K562 (cell line): ENCODE measurements at regions not wholly inside any gene's neighbourhood (a gene's known extent, or its start where the extent isn't known, plus 50 kb on each side); places are given as distances from the start of the nearest gene placed in this dataset.

ENCODE experiments used
- ATAC-seq: fragments of 200-7000 bp; cut with Tn5 transposase; 3 replicates; pipeline ENCODE4 v1.9.1; 2020; ENCODE audit warnings: moderate library complexity
- BruUV-seq: library from RNA; stranded (reverse); fragments of 400-500 nt; replicated peaks from 2 replicates; lab custom pipeline; 2021; lab: Mats Ljungman, UMichigan
- CTCF ChIA-PET: fragments of 300-600 bp; formaldehyde crosslinking; extraction: SDS; loops from one replicate; lab custom pipeline; 2021; ENCODE audit warnings: low intra/inter-chr PET ratio; lab: Yijun Ruan, JAX
- POLR2A ChIA-PET: fragments of 300-600, 350-650 bp; sonication (Branson Sonifier 250); formaldehyde crosslinking; extraction: SDS; loops from one replicate; lab custom pipeline; 2021; ENCODE audit warnings: antibody characterized with exemption, inconsistent platforms; lab: Yijun Ruan, JAX
- DNase-seq, 4 experiments: peaks; one replicate each; pipeline versions ENCODE4 v3.0.0 to v3.0.0-alpha.2; 2011 to 2018; ENCODE audit warnings: low spot score in 3 of 4, mixed read lengths in 3 of 4; ENCODE audit errors: extremely low read depth in 1 of 4
- FAIRE-seq: peaks from 2 replicates; lab custom pipeline; 2011; peaks lifted over from hg19 to GRCh38; lab: Jason Lieb, UNC
- H2AFZ ChIP-seq: 2 replicates; pipeline ENCODE4 v1.6.0; 2011; ENCODE audit warnings: low read depth, low read length, control low read depth, inconsistent platforms
- H3K27ac ChIP-seq: fragments of 200-600 bp; 3 replicates; pipeline ENCODE4 v1.8.0; 2011; ENCODE audit warnings: low read depth, mild to moderate bottlenecking, control low read depth, inconsistent platforms, low read length, moderate library complexity, mixed read lengths; ENCODE audit errors: extremely low read depth
- H3K27me3 ChIP-seq, 2 experiments: fragments of 300-600 bp in 1 of 2; 2 replicates in 1 of 2; 3 replicates in 1 of 2; pipeline versions ENCODE4 v1.6.0 to v1.8.0; 2011; ENCODE audit warnings: inconsistent platforms in 2 of 2, low read length in 2 of 2, mild to moderate bottlenecking in 1 of 2, mixed read lengths in 1 of 2, moderate library complexity in 1 of 2; ENCODE audit not compliant: control insufficient read depth in 2 of 2, insufficient read depth in 2 of 2
- H3K36me3 ChIP-seq: fragments of 300-600 bp; 3 replicates; pipeline ENCODE4 v1.8.0; 2011; ENCODE audit warnings: mild to moderate bottlenecking, low read length, inconsistent platforms; ENCODE audit not compliant: control insufficient read depth, insufficient read depth
- H3K4me1 ChIP-seq, 2 experiments: fragments of 200-600 bp in 1 of 2; replicated peaks in 1 of 2; 2 replicates in 1 of 2; 3 replicates in 1 of 2; pipeline versions ENCODE4 v1.5.1 to v1.8.0; 2011; ENCODE audit warnings: inconsistent platforms in 2 of 2, low read length in 2 of 2, mild to moderate bottlenecking in 1 of 2, mixed read lengths in 1 of 2, moderate library complexity in 1 of 2; ENCODE audit not compliant: control insufficient read depth in 2 of 2, insufficient read depth in 2 of 2
- H3K4me2 ChIP-seq: 2 replicates; pipeline ENCODE4 v1.6.1; 2011; ENCODE audit warnings: low read length, control low read depth, inconsistent platforms, mixed read lengths; ENCODE audit not compliant: insufficient read depth
- H3K4me3 ChIP-seq: fragments of 200-600 bp; sonication (generic), shearing (Covaris generic); 2 replicates; pipeline ENCODE4 v1.5.1; 2016; ENCODE audit warnings: control low read depth, inconsistent platforms
- H3K79me2 ChIP-seq: fragments of 200-600 bp; 3 replicates; pipeline ENCODE4 v1.8.0; 2011; ENCODE audit warnings: low read length, inconsistent platforms; ENCODE audit not compliant: control insufficient read depth, insufficient read depth
- H3K9ac ChIP-seq, 2 experiments: 2 replicates each; pipeline versions ENCODE4 v1.6.0 to v1.6.1; 2011; ENCODE audit warnings: low read depth in 2 of 2, low read length in 2 of 2, control low read depth in 1 of 2, inconsistent platforms in 1 of 2, mild to moderate bottlenecking in 1 of 2, mixed read lengths in 1 of 2; ENCODE audit not compliant: insufficient read depth in 1 of 2
- H3K9me1 ChIP-seq: one replicate; pipeline ENCODE4 v1.6.0; 2011; ENCODE audit warnings: inconsistent platforms, mild to moderate bottlenecking, low read length, moderate library complexity; ENCODE audit not compliant: control insufficient read depth, insufficient read depth
- H3K9me3 ChIP-seq: replicated peaks from 2 replicates; pipeline ENCODE4 v1.5.1; 2011; ENCODE audit warnings: low read depth, low read length, inconsistent platforms; ENCODE audit not compliant: control insufficient read depth, insufficient read depth
- H4K20me1 ChIP-seq: replicated peaks from 2 replicates; pipeline ENCODE4 v1.6.1; 2011; ENCODE audit warnings: low read length, inconsistent platforms, mixed read lengths; ENCODE audit not compliant: control insufficient read depth, insufficient read depth
- ATF7 ChIP-seq: fragments of 450-650 bp; IDR thresholded peaks from 2 replicates; pipeline ENCODE4 v1.7.1; 2014; ENCODE audit warnings: mild to moderate bottlenecking, moderate library complexity
- ELF2 ChIP-seq: fragments of 250-450 bp; sonication (Bioruptor Pico); IDR thresholded peaks from 2 replicates; pipeline ENCODE4 v1.5.0; 2021; ENCODE audit warnings: mild to moderate bottlenecking
- ETV1 ChIP-seq: fragments of 450-650 bp; conservative IDR thresholded peaks from 2 replicates; pipeline ENCODE4 v1.6.1; 2016; ENCODE audit warnings: missing genetic modification characterization, control low read depth, low read depth, missing compliant biosample characterization
- FOXA3 ChIP-seq, 2 experiments: fragments of 450-650 bp in 1 of 2; sonication (generic) in 1 of 2; formaldehyde crosslinking; IDR thresholded peaks in 1 of 2; conservative IDR thresholded peaks in 1 of 2; 2 replicates each; pipeline versions ENCODE4 v1.4.0 to v1.8.0; 2020 to 2022; ENCODE audit warnings: mild to moderate bottlenecking in 2 of 2, missing genetic modification reagents in 1 of 2
- FOXJ3 ChIP-seq: sonication (generic); formaldehyde crosslinking; IDR thresholded peaks from 2 replicates; pipeline ENCODE4 v1.4.0; 2020; ENCODE audit warnings: mild to moderate bottlenecking, missing genetic modification reagents
- HBP1 ChIP-seq: fragments of 450-650 bp; formaldehyde crosslinking; IDR thresholded peaks from 2 replicates; pipeline ENCODE4 v1.4.0; 2022; ENCODE audit warnings: missing genetic modification characterization
- HNRNPH1 ChIP-seq: fragments of 200-400 bp; formaldehyde crosslinking; optimal IDR thresholded peaks from 2 replicates; pipeline ENCODE3; 2017; ENCODE audit warnings: low read depth, mild to moderate bottlenecking, low read length, moderate library complexity
- JUNB ChIP-seq: fragments of 450-650 bp; formaldehyde crosslinking; conservative IDR thresholded peaks from 2 replicates; pipeline ENCODE4 v1.4.0; 2020; ENCODE audit warnings: mild to moderate bottlenecking
- NFRKB ChIP-seq: fragments of 450-650 bp; IDR thresholded peaks from 2 replicates; pipeline ENCODE4 v1.6.1; 2016; ENCODE audit warnings: low read depth
- PHF20 ChIP-seq: fragments of 450-650 bp; IDR thresholded peaks from 2 replicates; pipeline ENCODE4 v1.6.1; 2018; ENCODE audit not compliant: partially characterized antibody
- RBFOX2 ChIP-seq: fragments of 200-400 bp; formaldehyde crosslinking; IDR thresholded peaks from 2 replicates; pipeline ENCODE4 v1.6.1; 2017; ENCODE audit warnings: low read depth, mild to moderate bottlenecking, low read length, moderate library complexity
- RBM22 ChIP-seq: fragments of 200-400 bp; formaldehyde crosslinking; IDR thresholded peaks from 2 replicates; pipeline ENCODE4 v1.6.1; 2018; ENCODE audit warnings: low read length, low read depth; ENCODE audit not compliant: poor library complexity, severe bottlenecking
- USF2 ChIP-seq: sonication (generic); formaldehyde crosslinking; IDR thresholded peaks from 2 replicates; pipeline ENCODE4 v1.5.0; 2020; ENCODE audit warnings: missing genetic modification reagents
- ZBTB49 ChIP-seq: sonication (generic); formaldehyde crosslinking; IDR thresholded peaks from 2 replicates; pipeline ENCODE4 v1.8.0; 2022; ENCODE audit warnings: missing genetic modification reagents, mild to moderate bottlenecking, borderline replicate concordance
- ZC3H4 ChIP-seq: sonication (generic); formaldehyde crosslinking; IDR thresholded peaks from 2 replicates; pipeline ENCODE4 v1.9.0; 2021; ENCODE audit warnings: missing genetic modification reagents, borderline replicate concordance
- ZFP1 ChIP-seq: fragments of 450-650 bp; formaldehyde crosslinking; IDR thresholded peaks from 2 replicates; pipeline ENCODE4 v1.4.0; 2020; ENCODE audit warnings: mild to moderate bottlenecking, mixed read lengths
- ZNF282 ChIP-seq: sonication (generic); formaldehyde crosslinking; IDR thresholded peaks from 2 replicates; pipeline ENCODE4 v1.8.1; 2023; ENCODE audit warnings: missing genetic modification reagents
- WGBS: fragments of 100-300 bp; shearing (Covaris generic); methylation state at CpG from one replicate; pipeline ENCODE4 v1.1.6; 2016; ENCODE audit warnings: low coverage, mixed read lengths; ENCODE audit not compliant: insufficient coverage; ENCODE audit errors: missing lambda C conversion rate; 5-methylcytosine and 5-hydroxymethylcytosine counted together
- in situ Hi-C: fragments of 300-500 bp; cut with MboI; formaldehyde crosslinking; loops from 4 replicates; pipeline ENCODE4 v1.15.0; 2018; ENCODE audit warnings: inconsistent platforms, mixed read lengths
- intact Hi-C: fragments of 100-400 bp; cut with micrococcal nuclease; formaldehyde crosslinking; loops from 2 replicates; pipeline ENCODE4 v1.14.2; 2022
- TF ChIP-seq, protein P1 (sequence below): sonication (generic); formaldehyde crosslinking; IDR thresholded peaks from 2 replicates; pipeline ENCODE4 v1.8.0; 2022; ENCODE audit warnings: missing genetic modification reagents, mild to moderate bottlenecking, moderate library complexity, borderline replicate concordance

GRCh38 chr5:125708583-125708982 is 714.6 kb upstream of the GRAMD2B start:
- ATAC-seq, result no peak
- in situ Hi-C loops (no loop called here), intact Hi-C loops (no loop called here)
- Histone ChIP-seq H3K36me3 (no peaks in the 10 kb centered on the region), H3K9ac (no peak overlapping the region), H3K27ac (no peak overlapping the region), H3K9me3 (no peaks in the 10 kb centered on the region), H3K4me3 (no peak overlapping the region), H3K4me1 (no peaks in the 10 kb centered on the region), H3K79me2 (no peaks in the 10 kb centered on the region), H4K20me1 (no peaks in the 10 kb centered on the region), H2AFZ (no peak overlapping the region), H3K27me3 (no peaks in the 10 kb centered on the region), H3K9me1 (no peaks in the 10 kb centered on the region), H3K4me2 (no peak overlapping the region)
- ChIA-PET CTCF (no interaction called here), POLR2A (no interaction called here)
- no peak for FAIRE-seq
- WGBS, result 0% methylated on average over 2 of the region's 2 CpGs
- BruUV-seq, result no TSS peak
- TF ChIP-seq ELF2 (CRISPR knock-in tag), result no peak
- no peak for TF ChIP-seq NFRKB
- TF ChIP-seq, protein P1, sequence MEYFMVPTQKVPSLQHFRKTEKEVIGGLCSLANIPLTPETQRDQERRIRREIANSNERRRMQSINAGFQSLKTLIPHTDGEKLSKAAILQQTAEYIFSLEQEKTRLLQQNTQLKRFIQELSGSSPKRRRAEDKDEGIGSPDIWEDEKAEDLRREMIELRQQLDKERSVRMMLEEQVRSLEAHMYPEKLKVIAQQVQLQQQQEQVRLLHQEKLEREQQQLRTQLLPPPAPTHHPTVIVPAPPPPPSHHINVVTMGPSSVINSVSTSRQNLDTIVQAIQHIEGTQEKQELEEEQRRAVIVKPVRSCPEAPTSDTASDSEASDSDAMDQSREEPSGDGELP (CRISPR knock-in tag), result no peak
- TF ChIP-seq FOXJ3 (CRISPR knock-in tag), result no peak
- no peak for TF ChIP-seq ZC3H4 (CRISPR knock-in tag)
- TF ChIP-seq HBP1 (CRISPR knock-in tag), result no peak
- TF ChIP-seq ZBTB49, result no peak
- no peak for TF ChIP-seq ETV1 (tag)
- no peak for TF ChIP-seq RBM22
- TF ChIP-seq PHF20, result no peak
- TF ChIP-seq ZFP1 (CRISPR knock-in tag), result no peak
- TF ChIP-seq RBFOX2, result no peak
- no peak for TF ChIP-seq ATF7
- no peak for TF ChIP-seq FOXA3 (CRISPR knock-in tag; conservative IDR thresholded peaks at IDR 0.05 in 1 of 2, IDR thresholded peaks at IDR 0.05 in 1 of 2)
- TF ChIP-seq USF2, result no peak
- TF ChIP-seq JUNB (CRISPR knock-in tag), result no peak
- TF ChIP-seq ZNF282 (CRISPR knock-in tag), result no peak
- no peak for TF ChIP-seq HNRNPH1
- DNase-seq, result no peak
